Esophagus muscularis mucosa (tissue), 4 donors: ENCODE measurements at regions not wholly inside any gene's neighbourhood (a gene's known extent, or its start where the extent isn't known, plus 50 kb on each side); places are given as distances from the start of the nearest gene placed in this dataset.

Experiments used
- DNase-seq: peaks from one replicate; pipeline ENCODE4 v3.0.0-alpha.2; 2017; ENCODE audit errors: extremely low spot score
- H3K27ac ChIP-seq, 4 donors: fragments of 200-600 bp; sonication (generic); replicated peaks in 1 of 4; 1 replicate in 3 of 4; 2 replicates in 1 of 4; pipeline ENCODE4 v1.5.1; 2016 to 2019; ENCODE audit warnings: mild to moderate bottlenecking in 1 of 4
- H3K27me3 ChIP-seq, 4 donors: fragments of 200-600 bp; sonication (generic); one replicate each; pipeline versions ENCODE4 v1.5.1 to v1.6.0; 2016 to 2019
- H3K36me3 ChIP-seq, 4 donors: fragments of 200-600 bp; sonication (generic); one replicate each; pipeline ENCODE4 v1.5.1; 2016 to 2019
- H3K4me1 ChIP-seq, 4 donors: fragments of 200-600 bp; sonication (generic); one replicate each; pipeline ENCODE4 v1.5.1; 2016 to 2019
- H3K4me3 ChIP-seq, 4 donors: fragments of 200-600 bp; sonication (generic); 1 replicate in 2 of 4; 2 replicates in 2 of 4; pipeline ENCODE4 v1.5.1; 2016 to 2019; ENCODE audit warnings: mild to moderate bottlenecking in 4 of 4, moderate library complexity in 1 of 4
- H3K9me3 ChIP-seq, 4 donors: fragments of 200-600 bp; sonication (generic); 1 replicate in 3 of 4; 2 replicates in 1 of 4; pipeline ENCODE4 v1.5.1; 2016 to 2019
- EP300 ChIP-seq: sonication (generic); formaldehyde crosslinking; IDR thresholded peaks from one replicate; pipeline ENCODE4 v1.6.1; 2017; ENCODE audit warnings: antibody characterized with exemption
- POLR2A ChIP-seq: fragments of 450-650 bp; IDR thresholded peaks from one replicate; pipeline ENCODE4 v1.6.1; 2017; ENCODE audit warnings: antibody characterized with exemption, moderate library complexity, mild to moderate bottlenecking, low read depth
- POLR2AphosphoS5 ChIP-seq, 2 donors: sonication (generic); formaldehyde crosslinking; IDR thresholded peaks; one replicate each; pipeline ENCODE4 v1.6.1; 2017; ENCODE audit warnings: antibody characterized with exemption in 2 of 2
- WGBS: methylation state at CpG from one replicate; pipeline ENCODE4 v1.1.5; 2018; 5-methylcytosine and 5-hydroxymethylcytosine counted together
- intact Hi-C: fragments of 100-400 bp; cut with DNase I; formaldehyde crosslinking; loops from one replicate; pipeline ENCODE4 v1.15.1; 2023
- TF ChIP-seq, protein P1 (sequence below), 3 experiments: fragments of 200-600 bp in 2 of 3; fragments of 450-650 bp in 1 of 3; sonication (generic) in 2 of 3; IDR thresholded peaks; one replicate each; pipeline ENCODE4 v1.5.1; 2017 to 2019; ENCODE audit warnings: antibody characterized with exemption in 3 of 3, mild to moderate bottlenecking in 2 of 3, moderate library complexity in 1 of 3

DNA sequence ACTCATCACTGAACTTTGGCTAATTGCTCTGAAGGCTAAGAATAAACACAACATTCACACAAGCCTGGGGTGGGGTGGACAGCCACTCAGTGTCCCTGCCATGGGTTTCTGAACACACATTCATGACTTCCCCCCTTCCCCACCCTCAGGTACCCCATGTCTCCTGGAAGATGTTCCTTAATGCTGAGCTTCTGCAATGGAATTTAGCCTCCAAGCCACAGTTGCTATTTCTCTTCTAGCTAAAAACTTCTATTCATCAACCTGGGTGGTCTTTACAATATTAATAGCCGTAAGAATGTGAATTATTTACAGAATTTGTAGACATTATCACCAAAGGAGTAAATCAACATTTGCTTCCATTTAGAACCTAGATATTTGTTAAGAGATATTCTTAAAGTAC is 175.1 kb downstream of the ACKR3 start:
- Histone ChIP-seq H3K36me3 (no peaks in the 10 kb centered on the region), H3K27ac (no peak overlapping the region), H3K4me3 (no peak overlapping the region), H3K9me3 (no peaks in the 10 kb centered on the region), H3K4me1 (peaks cover 8 to 18% (median 15%) of the 10 kb centered on the region in 4 donors), H3K27me3 (no peaks in the 10 kb centered on the region)
- WGBS, result 87% methylated on average over 1 of the region's 1 CpG
- intact Hi-C loops, result no loop called here
- TF ChIP-seq EP300 (no peak), POLR2A (no peak), POLR2AphosphoS5 (IDR thresholded peaks at IDR 0.05) (no peak)
- TF ChIP-seq, protein P1, sequence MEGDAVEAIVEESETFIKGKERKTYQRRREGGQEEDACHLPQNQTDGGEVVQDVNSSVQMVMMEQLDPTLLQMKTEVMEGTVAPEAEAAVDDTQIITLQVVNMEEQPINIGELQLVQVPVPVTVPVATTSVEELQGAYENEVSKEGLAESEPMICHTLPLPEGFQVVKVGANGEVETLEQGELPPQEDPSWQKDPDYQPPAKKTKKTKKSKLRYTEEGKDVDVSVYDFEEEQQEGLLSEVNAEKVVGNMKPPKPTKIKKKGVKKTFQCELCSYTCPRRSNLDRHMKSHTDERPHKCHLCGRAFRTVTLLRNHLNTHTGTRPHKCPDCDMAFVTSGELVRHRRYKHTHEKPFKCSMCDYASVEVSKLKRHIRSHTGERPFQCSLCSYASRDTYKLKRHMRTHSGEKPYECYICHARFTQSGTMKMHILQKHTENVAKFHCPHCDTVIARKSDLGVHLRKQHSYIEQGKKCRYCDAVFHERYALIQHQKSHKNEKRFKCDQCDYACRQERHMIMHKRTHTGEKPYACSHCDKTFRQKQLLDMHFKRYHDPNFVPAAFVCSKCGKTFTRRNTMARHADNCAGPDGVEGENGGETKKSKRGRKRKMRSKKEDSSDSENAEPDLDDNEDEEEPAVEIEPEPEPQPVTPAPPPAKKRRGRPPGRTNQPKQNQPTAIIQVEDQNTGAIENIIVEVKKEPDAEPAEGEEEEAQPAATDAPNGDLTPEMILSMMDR (IDR thresholded peaks at IDR 0.05), result no peak
- DNase-seq, result no peak

DNA sequence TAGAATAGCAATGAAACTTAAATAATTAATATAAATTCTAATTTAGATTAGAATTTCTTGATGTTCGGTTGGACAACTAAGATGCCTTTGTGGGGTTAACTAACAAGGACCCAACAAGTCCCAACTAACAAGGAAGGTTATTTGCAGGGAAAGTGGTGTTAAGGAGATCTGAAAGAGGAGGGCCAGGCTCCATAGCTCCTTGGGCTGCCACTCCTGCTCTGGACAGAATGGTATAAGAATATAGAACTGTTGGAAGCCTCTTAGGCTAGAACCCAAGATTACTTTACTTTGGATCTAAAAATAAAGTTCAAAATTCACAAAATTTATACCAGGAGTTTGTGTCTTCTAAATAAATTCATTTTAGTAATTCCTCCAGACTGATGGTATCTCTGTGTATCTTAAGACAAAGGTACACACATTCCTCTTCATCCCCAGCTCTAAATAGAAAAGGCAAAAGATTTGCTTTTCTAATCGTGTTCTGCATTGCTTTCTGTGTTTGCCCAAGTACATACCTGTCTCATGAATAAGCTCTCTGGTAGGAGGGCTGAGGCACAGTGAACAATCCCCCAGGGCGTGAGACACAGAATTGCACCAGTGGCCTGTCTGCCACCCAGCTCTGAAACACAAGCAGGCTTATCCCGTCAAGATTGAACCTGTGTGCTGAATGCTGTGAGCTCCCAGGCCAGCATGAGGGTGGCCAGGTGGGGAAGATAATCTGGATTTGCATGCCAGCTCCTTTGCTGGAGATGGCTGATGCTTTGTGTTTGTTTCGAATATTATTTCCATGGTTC is 176.0 kb downstream of the ACKR3 start:
- peak overlapping the region in 1 of 4 donors; percentile 6 for H3K27ac ChIP-seq
- no peak for DNase-seq
- no peaks in the 10 kb centered on the region for H3K27me3 ChIP-seq

DNA sequence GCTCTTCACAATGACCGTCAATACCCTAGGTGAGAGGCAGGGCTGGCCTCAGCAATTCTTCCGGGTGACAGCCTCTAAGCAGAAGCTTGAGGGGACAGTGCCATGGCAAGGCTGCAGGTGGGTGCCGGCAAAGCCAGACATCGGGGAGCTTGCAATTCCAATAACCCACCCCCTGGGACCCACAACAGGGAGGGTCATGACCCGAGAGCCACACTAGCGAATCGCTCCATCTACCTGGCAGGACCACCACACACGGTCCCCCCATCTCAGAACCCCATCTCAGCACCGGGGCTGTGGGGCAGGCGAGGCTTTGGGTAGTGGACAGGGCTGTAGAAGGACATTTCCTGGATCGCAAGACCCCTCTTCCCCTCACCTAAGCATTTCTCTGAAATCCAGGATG is 177.2 kb downstream of the ACKR3 start:
- no peak overlapping the region for H3K4me3 ChIP-seq
- H3K9me3 ChIP-seq, result no peaks in the 10 kb centered on the region
- no peak for DNase-seq
- WGBS, result 94% methylated on average over 9 of the region's 11 CpGs
- intact Hi-C loops, result no loop called here
- H3K27ac ChIP-seq, result no peak overlapping the region
- no peaks in the 10 kb centered on the region for H3K36me3 ChIP-seq
- H3K4me1 ChIP-seq, result peaks cover 8 to 18% (median 15%) of the 10 kb centered on the region in 4 donors
- TF ChIP-seq, protein P1 (IDR thresholded peaks at IDR 0.05), result no peak
- TF ChIP-seq POLR2AphosphoS5 (IDR thresholded peaks at IDR 0.05), result no peak
- no peak for TF ChIP-seq POLR2A
- TF ChIP-seq EP300, result no peak
- no peaks in the 10 kb centered on the region for H3K27me3 ChIP-seq

More for the DNA sequence above, 176.0 kb downstream of the ACKR3 start:
- TF ChIP-seq POLR2AphosphoS5 (IDR thresholded peaks at IDR 0.05), result peak in 1 of 2 donors; percentile 23
- TF ChIP-seq POLR2A, result no peak
- no peak for TF ChIP-seq EP300
- no peaks in the 10 kb centered on the region for H3K9me3 ChIP-seq
- peaks cover 8 to 18% (median 15%) of the 10 kb centered on the region in 4 donors for H3K4me1 ChIP-seq
- no peak overlapping the region for H3K4me3 ChIP-seq
- intact Hi-C loops, result no loop called here
- no peaks in the 10 kb centered on the region for H3K36me3 ChIP-seq
- WGBS, result 58% methylated on average over 5 of the region's 5 CpGs

DNA sequence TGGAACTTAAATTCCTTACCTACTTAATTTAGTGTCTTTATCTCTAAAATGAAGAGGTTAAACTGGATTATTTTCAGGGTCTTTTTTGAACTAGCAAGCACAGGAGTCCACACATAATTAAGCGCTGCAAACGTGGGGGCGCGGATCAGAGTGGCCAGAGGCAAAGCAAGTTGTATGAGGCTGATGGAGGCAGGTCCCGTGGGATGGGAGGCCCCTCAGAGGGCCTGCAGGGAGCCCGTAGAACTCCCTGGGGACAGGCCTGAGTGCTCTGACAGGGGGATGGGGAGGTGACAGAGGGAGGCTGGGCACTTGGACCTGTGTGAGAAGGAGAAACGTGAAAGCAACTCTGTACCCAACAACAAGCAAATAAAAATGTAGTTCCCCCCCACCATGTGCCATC is 177.8 kb downstream of the ACKR3 start:
- Histone ChIP-seq H3K4me3 (no peak overlapping the region), H3K36me3 (no peaks in the 10 kb centered on the region), H3K27ac (no peak overlapping the region), H3K9me3 (no peaks in the 10 kb centered on the region), H3K27me3 (no peaks in the 10 kb centered on the region), H3K4me1 (peaks cover 8 to 18% (median 15%) of the 10 kb centered on the region in 4 donors)
- intact Hi-C loops, result no loop called here
- TF ChIP-seq POLR2AphosphoS5 (IDR thresholded peaks at IDR 0.05) (no peak), EP300 (no peak), POLR2A (no peak)
- TF ChIP-seq, protein P1 (IDR thresholded peaks at IDR 0.05), result no peak
- DNase-seq, result no peak
- WGBS, result 92% methylated on average over 7 of the region's 7 CpGs

DNA sequence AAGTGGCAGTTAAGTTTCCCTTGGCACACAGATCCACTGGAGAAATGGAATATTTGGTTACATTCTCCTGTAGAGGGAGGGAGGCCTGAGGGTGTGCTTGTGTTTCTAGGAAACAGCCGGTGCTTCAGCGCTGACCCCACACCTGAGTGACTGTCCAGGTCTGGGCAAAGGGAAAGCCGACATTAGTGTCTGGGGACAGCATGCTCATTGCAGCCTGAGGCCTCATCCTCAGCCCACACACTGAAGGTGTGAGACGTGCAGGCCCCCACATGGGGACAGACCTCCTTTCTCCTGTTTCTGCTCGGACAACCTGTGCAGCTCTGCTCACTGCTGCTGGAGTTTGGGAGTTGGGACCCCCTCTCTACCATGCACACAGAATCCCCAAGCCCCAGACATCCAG is 178.3 kb downstream of the ACKR3 start:
- TF ChIP-seq, protein P1 (IDR thresholded peaks at IDR 0.05), result no peak
- TF ChIP-seq POLR2A (no peak), EP300 (no peak), POLR2AphosphoS5 (IDR thresholded peaks at IDR 0.05) (no peak)
- intact Hi-C loops, result no loop called here
- Histone ChIP-seq H3K27me3 (no peaks in the 10 kb centered on the region), H3K4me1 (peaks cover 8 to 18% (median 15%) of the 10 kb centered on the region in 4 donors), H3K36me3 (no peaks in the 10 kb centered on the region), H3K4me3 (no peak overlapping the region), H3K27ac (no peak overlapping the region), H3K9me3 (no peaks in the 10 kb centered on the region)
- no peak for DNase-seq
- WGBS, result 100% methylated on average over 1 of the region's 5 CpGs
